WI38 (cell line): ENCODE measurements at regions not wholly inside any gene's neighbourhood (a gene's known extent, or its start where the extent isn't known, plus 50 kb on each side); places are given as distances from the start of the nearest gene placed in this dataset.

Experiments
- H3K4me3 ChIP-seq: 2 replicates; pipeline ENCODE4 v1.5.1; 2011; ENCODE audit warnings: low read depth, mild to moderate bottlenecking, control low read depth, low read length
- TF ChIP-seq, protein P1 (sequence below): IDR thresholded peaks from 2 replicates; pipeline ENCODE4 v1.5.1; 2012; ENCODE audit warnings: low read depth, mild to moderate bottlenecking, control low read depth, low read length

DNA sequence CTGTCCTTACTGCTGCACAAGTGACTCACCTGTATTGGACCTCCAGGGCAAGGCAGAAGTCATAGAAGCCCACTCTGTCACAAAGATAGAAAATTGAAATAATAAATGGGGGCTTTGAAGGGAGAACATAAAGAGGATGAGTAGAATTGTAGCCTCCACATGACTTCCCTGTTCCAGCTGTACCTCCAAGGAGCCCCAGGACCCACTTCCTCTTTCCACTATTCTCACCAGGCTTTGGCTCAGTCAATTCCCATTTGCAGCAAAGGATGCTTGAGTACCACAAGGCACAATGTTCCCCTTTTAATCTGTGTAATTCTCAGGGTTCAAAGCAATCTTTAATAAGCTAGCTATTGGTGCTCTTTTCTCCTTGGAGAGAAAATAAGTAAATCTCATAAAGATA is 512.1 kb downstream of the TOX3 start:
- TF ChIP-seq, protein P1, sequence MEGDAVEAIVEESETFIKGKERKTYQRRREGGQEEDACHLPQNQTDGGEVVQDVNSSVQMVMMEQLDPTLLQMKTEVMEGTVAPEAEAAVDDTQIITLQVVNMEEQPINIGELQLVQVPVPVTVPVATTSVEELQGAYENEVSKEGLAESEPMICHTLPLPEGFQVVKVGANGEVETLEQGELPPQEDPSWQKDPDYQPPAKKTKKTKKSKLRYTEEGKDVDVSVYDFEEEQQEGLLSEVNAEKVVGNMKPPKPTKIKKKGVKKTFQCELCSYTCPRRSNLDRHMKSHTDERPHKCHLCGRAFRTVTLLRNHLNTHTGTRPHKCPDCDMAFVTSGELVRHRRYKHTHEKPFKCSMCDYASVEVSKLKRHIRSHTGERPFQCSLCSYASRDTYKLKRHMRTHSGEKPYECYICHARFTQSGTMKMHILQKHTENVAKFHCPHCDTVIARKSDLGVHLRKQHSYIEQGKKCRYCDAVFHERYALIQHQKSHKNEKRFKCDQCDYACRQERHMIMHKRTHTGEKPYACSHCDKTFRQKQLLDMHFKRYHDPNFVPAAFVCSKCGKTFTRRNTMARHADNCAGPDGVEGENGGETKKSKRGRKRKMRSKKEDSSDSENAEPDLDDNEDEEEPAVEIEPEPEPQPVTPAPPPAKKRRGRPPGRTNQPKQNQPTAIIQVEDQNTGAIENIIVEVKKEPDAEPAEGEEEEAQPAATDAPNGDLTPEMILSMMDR = no peak
- H3K4me3 ChIP-seq = no peak overlapping the region

DNA sequence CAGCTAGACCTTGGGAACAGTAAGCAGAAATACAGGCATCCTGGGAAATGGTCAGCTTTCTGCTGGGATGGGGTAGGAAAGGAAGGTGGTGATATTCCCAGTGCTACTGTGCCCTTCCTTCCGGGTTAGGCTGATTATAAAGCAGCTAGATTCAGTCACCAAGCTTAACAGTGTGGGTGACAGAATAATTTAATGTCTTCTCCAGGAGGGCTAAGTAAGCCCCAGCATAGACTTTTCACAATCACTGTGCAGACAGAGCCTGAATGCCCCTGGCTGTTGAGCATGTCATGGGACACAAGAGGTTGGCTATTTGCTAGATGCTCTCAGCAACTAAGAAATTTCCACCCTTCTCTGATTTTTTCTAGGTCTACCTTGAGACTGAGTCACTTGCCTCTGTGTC is 513.0 kb downstream of the TOX3 start:
- TF ChIP-seq, protein P1 = no peak

DNA sequence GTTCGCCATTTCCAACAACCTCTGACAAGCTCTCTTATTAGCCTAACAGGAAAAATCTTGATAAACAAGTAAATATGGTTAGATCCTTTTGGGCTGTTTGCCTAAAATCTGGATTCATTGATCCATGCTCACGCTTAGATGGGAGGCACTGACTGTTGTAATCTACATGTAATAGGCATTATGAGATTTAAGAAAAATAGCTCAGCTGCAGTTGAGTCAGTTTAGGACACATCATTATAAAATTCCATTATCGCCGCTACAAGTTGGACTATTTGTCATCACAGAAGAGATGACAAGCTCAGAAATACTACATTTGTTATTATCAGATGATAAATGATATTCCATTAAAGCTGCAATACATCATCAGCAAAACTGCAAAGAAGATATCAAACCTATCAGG is 524.0 kb downstream of the TOX3 start:
- TF ChIP-seq, protein P1 = no peak
- H3K4me3 ChIP-seq = no peak overlapping the region

More for the DNA sequence above, 513.0 kb downstream of the TOX3 start:
- no peak overlapping the region for H3K4me3 ChIP-seq

DNA sequence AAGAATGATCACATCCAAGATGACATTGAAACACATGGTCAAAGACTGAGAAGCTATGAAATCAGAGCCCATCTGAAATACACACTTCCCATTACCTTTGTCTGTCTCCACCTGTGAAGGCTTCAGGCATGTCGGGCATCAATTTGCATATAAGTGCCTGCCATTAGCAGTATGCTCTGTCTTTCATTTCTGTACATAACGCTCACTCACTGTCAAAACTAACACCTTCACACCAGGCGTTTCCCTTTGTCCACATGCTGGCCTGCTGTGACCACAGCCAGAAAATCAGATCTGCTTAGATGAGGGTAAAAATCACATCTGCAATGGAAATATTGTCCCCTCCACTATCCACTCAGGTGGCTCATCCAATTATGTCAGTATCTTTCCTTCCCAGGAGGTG is 524.8 kb downstream of the TOX3 start:
- no peak overlapping the region for H3K4me3 ChIP-seq
- TF ChIP-seq, protein P1 = no peak

DNA sequence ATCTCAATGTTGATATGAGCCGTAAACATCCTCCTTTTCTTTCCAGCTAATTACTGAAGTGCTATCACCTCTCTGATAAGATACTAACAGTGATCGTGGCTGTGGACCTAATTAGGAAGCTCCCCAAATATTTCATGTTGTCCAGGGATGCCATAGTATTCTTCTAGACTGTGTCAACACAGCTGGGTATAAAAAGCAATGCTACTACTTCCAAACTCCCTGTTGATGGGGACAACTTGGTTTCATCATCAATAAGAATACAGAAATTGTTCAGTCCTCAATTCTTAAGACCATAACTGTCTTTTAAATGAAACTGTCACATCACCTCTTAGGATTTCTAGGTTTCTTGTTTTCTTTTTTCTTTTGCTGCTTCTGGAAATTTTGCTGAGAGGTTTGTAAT is 530.6 kb downstream of the TOX3 start:
- TF ChIP-seq, protein P1 = no peak
- no peak overlapping the region for H3K4me3 ChIP-seq

DNA sequence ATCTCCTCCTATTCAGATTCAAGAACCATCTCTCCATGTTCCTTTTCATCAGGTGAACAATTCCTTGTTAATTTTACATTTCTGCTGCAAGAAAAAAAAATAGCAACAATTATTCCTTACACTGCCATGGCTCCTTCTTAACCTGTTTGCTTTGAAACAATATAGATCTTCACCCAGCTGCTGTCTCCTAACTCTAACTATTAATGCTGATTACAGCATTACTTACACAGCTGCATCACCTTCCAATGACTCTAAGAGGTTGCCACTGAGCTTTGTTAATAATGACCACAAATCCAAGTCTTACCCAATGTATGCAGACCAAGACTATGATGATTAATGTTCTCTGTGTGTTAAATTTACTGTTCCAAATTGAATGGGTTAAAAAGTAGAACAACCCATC is 541.4 kb downstream of the TOX3 start:
- TF ChIP-seq, protein P1 = no peak
- H3K4me3 ChIP-seq = no peak overlapping the region

DNA sequence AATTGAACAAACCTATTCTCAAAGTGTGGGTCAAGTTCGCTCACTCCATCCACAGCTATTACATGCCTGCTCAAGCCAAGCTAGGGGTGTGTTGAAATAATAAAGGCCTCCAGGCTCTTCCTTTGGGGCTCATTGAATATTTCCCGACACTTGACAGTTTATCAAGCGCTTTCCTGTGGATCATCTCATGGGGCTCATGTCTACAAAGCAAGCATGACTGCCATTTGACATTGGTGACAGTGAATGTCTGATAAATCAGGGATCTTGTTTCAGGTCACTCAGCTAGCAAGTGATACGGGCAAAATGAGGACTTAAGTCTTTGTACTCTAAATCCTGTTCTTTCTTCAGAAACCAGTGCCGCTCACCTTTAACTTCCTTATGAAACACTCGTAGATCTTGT is 542.6 kb downstream of the TOX3 start:
- TF ChIP-seq, protein P1 = no peak

DNA sequence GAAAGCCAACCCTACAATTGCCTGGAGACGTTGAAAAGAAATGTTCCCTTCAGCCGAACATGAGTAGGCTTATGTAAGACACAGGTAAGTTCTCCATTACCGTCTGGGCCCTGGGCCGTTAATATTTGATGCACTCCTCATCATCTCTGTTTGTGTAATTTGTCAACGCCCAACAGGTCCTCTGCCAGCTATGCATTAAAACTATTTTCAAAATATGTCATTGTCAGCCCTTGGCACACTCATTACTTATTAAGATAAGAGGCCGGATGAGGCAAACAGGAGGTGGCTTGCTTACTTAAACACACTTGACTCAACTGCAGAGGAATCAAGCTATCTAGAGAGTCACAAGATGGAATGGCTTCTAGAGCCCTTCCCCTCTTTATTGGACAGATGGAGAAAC is 544.9 kb downstream of the TOX3 start:
- TF ChIP-seq, protein P1 = no peak
- H3K4me3 ChIP-seq = no peak overlapping the region

More for the DNA sequence above, 542.6 kb downstream of the TOX3 start:
- H3K4me3 ChIP-seq = no peak overlapping the region
